ENCODE measurements at regions not wholly inside any gene's neighbourhood (a gene's known extent, or its start where the extent isn't known, plus 50 kb on each side); places are given as distances from the start of the nearest gene placed in this dataset.

GRCh38 chr20:56860413-56860812 lies 231.3 kb downstream of the TFAP2C start:
- TF ChIP-seq, protein P1, sequence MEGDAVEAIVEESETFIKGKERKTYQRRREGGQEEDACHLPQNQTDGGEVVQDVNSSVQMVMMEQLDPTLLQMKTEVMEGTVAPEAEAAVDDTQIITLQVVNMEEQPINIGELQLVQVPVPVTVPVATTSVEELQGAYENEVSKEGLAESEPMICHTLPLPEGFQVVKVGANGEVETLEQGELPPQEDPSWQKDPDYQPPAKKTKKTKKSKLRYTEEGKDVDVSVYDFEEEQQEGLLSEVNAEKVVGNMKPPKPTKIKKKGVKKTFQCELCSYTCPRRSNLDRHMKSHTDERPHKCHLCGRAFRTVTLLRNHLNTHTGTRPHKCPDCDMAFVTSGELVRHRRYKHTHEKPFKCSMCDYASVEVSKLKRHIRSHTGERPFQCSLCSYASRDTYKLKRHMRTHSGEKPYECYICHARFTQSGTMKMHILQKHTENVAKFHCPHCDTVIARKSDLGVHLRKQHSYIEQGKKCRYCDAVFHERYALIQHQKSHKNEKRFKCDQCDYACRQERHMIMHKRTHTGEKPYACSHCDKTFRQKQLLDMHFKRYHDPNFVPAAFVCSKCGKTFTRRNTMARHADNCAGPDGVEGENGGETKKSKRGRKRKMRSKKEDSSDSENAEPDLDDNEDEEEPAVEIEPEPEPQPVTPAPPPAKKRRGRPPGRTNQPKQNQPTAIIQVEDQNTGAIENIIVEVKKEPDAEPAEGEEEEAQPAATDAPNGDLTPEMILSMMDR (IDR thresholded peaks at IDR 0.05): no peak
- TF ChIP-seq EZH2 (IDR thresholded peaks at IDR 0.05): no peak
